Fibroblast of pulmonary artery (primary cell): ENCODE measurements at regions not wholly inside any gene's neighbourhood (a gene's known extent, or its start where the extent isn't known, plus 50 kb on each side); places are given as distances from the start of the nearest gene placed in this dataset.
"Not testable (repeated sequence)": the region's sequence is repeated elsewhere in the genome, so short reads cannot be mapped to it uniquely, and the experiment has no call there.

ENCODE experiments used
- DNase-seq: peaks from one replicate; pipeline ENCODE4 v3.0.0-alpha.2; 2010; ENCODE audit warnings: low read depth
- H3K4me3 ChIP-seq: replicated peaks from 2 replicates; pipeline ENCODE4 v1.5.1; 2011; ENCODE audit warnings: low read depth, mild to moderate bottlenecking, control low read depth, low read length, moderate library complexity
- TF ChIP-seq, protein P1 (sequence below): IDR thresholded peaks from 2 replicates; pipeline ENCODE4 v1.5.1; 2011; ENCODE audit warnings: mild to moderate bottlenecking, control low read depth, low read length, inconsistent platforms; ENCODE audit errors: missing control alignments

DNA sequence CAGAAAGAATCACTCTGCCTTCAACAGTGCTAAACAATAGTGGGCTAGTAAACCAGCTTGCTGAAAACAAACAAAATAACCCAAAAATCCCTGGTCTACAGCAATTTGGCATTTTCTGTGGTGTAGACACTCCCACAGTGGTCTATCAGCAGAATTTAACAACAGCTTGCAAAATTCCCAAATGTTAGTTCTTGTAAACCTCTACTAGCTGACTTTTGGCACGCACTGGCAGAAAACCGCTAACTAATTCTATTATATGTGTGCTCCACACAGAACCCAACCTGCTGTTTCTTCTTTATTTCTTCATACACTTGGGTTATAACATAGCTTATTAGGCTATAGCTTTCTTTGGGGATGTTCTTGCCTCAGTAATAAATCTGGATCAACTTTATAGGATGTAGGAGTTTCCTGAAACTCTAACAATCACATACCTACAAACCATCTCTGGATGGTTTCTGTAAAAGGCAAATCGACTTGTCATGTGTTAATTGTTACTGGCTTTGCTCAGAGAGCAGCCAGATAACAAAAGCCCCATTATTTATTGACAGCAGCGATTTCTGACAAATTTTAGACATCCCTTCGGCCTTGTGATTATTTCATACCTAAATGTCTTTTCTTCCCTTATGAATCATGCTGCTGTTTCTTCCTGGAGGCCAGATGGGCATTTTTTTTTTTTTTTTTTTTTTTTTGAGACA, 82.7 kb upstream of the NAA35 start:
- TF ChIP-seq, protein P1, sequence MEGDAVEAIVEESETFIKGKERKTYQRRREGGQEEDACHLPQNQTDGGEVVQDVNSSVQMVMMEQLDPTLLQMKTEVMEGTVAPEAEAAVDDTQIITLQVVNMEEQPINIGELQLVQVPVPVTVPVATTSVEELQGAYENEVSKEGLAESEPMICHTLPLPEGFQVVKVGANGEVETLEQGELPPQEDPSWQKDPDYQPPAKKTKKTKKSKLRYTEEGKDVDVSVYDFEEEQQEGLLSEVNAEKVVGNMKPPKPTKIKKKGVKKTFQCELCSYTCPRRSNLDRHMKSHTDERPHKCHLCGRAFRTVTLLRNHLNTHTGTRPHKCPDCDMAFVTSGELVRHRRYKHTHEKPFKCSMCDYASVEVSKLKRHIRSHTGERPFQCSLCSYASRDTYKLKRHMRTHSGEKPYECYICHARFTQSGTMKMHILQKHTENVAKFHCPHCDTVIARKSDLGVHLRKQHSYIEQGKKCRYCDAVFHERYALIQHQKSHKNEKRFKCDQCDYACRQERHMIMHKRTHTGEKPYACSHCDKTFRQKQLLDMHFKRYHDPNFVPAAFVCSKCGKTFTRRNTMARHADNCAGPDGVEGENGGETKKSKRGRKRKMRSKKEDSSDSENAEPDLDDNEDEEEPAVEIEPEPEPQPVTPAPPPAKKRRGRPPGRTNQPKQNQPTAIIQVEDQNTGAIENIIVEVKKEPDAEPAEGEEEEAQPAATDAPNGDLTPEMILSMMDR = no peak
- no peak overlapping the region for H3K4me3 ChIP-seq
- DNase-seq = no peak

DNA sequence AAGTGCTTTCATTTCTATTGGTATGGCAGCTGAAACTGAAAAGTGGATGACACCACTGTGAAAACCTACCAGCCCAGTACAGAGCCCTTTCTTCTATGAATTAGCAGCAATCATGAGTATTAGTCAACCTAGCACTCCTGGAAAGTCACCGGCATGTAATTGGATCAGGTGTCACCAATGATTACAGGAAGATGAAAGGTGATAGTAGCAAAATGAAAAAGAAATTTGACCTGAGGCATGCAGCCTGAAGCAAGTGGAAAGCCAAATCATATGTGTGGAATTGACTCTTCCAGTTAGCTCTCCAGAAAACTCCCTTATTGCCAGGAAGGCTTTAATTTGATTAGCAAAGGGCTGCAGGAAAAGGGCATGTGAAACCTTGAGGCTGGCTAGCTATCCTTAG, 81.2 kb upstream of the NAA35 start:
- DNase-seq = no peak
- H3K4me3 ChIP-seq = no peak overlapping the region
- TF ChIP-seq, protein P1 = no peak

DNA sequence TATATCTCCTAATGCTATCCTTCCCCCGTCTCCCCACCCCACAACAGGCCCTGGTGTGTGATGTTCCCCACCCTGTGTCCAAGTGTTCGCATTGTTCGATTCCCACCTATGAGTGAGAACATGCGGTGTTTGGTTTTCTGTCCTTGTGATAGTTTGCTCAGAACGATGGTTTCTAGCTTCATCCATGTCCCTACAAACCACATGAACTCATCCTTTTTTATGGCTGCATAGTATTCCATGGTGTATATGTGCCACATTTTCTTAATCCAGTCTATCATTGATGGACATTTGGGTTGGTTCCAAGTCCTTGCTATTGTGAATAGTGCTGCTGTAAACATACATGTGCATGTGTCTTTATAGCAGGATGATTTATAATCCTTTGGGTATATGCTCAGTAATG, 79.1 kb upstream of the NAA35 start:
- not testable (repeated sequence) for DNase-seq, H3K4me3 ChIP-seq

DNA sequence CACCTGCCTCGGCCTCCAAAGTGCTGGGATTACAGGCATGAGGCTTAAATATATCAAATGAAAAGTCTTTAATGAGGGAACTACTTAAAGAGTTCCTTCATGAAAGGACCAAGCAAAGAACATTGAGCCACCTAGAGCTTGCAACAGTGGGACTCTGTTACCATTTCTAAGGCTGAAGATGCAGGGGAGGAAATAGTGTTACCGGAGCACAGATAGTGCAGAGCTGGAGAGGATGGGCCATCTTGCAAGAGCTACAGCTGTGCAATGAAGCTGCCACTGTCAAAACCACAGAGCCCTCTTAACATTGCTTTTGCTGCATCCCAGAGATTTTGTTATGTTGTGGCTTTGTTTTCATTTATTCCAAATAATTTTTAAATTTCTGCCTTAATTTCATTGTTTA, 77.1 kb upstream of the NAA35 start:
- TF ChIP-seq, protein P1 = no peak
- no peak overlapping the region for H3K4me3 ChIP-seq
- DNase-seq = no peak

DNA sequence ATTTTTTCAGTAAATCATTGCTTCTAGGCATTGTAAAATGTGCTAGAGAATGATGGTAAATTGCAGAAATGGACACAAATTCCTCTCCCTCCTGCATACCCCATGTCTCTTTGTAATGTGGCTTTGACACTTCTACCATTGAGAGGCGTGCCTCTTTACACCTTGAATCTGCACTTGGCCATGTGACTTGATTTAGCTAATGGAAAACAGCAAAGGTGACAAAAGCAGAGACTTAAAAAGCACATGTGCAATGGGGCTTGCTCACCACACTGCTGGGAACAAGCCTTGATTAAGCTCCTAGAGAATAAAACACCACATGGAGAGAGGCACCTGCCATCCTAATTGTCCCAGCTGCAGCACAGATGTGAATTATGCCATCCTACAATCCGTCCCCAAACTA, 69.9 kb upstream of the NAA35 start:
- DNase-seq = no peak
- TF ChIP-seq, protein P1 = no peak
- H3K4me3 ChIP-seq = no peak overlapping the region

DNA sequence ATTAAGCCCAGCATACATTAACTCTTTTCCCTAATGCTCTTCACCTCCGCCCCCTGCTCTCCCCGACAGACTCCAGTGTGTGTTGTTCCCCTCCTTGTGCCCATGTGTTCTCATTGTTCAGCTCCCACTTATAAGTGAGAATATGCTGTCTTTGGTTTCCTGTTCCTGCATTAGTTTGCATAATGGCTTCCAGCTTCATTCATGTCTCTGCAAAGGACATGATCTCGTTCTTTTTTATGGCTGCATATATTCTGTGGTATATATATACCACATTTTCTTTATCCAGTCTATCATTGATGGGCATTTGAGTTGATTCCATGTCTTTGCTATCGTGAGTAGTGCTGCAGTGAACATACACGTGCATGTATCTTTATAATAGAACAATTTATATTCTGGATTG, 69.3 kb upstream of the NAA35 start:
- not testable (repeated sequence) for DNase-seq, H3K4me3 ChIP-seq

DNA sequence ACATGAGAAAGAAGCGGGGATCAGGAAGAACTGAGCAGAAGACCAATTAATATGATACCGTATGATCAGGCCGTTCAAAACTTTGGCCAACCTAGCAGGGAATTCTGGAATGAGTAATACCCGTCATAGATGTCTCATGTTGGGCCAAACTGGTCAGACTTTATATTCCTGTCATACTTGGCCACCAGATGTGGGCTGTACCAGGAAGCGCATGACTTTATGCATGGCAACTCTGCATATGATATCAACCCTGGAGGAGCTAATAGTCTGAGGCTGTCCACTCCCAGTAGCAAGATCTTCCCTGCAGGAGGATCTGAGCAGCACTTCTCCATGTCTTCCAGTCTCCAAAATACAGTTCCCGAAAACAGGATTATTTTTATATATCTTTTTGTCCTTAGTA, 68.5 kb upstream of the NAA35 start:
- no peak overlapping the region for H3K4me3 ChIP-seq
- TF ChIP-seq, protein P1 = no peak
- no peak for DNase-seq

DNA sequence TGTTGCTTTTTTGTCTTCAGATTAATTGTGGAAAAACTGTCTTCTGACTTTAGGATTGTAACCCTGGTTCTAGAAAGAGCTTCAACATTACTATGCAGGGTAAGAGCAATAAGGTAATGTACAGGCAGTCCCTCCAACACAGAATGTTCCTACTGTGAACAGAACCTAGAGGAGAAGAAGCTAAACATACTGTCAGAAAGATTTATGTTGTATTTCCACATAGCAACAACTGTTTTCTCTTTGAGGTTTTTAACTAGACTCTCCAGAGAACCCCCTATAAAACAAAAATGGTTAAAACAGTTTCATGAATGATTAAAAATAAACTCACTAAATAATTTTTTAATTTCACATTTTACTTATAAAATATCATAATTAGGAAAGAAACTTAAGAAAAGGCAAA, 64.3 kb upstream of the NAA35 start:
- DNase-seq = no peak
- TF ChIP-seq, protein P1 = no peak
- H3K4me3 ChIP-seq = no peak overlapping the region

DNA sequence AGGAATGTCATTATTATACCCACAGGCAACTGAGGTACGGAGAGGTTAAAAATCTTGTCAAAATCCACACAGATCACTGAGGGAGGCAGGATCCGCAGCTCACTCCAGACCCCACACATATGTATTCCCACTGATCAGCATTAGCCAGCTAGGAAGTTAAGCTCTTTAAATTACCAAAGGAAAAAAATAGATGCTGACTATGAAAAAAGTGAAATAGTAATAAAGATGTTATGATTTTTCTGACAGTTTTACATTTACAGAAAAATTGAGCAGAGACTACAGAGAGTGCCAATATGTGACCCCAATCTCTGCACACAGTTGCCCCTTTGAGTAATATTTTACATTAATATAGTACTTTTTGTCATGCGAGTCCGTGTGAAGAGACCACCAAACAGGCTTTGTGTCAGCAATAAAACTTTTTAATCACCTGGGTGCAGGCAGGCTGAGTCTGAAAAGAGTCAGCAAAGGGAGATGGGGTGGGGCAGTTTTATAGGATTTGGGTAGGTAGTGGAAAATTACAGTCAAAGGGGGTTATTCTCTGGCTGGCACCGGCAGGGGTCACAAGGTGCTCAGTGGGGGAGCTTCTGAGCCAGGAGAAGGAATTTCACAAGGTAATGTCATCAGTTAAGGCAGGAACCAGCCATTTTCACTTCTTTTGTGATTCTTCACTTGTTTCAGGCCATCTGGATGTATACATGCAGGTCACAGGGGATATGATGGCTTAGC, 61.9 kb upstream of the NAA35 start:
- not testable (repeated sequence) for H3K4me3 ChIP-seq, DNase-seq

DNA sequence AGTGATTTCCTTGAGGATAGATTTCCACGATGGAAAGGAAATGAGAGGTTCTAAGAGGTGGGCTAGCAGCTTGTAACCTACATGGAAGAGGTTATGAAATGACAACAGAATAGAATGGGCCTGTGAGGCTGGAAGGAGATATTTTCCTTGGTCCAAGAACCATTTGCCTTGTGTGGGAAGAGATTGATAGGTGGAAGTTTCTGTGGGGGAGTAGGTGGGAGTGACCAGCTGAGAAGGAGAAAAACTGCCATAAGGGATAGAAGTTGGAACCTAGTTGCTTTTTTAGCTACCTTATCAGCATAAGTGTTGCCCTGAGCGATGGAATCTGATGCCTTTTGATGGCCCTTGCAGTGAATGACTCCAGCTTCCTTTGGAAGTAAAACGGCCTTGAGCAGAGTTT, 60.4 kb upstream of the NAA35 start:
- not testable (repeated sequence) for DNase-seq, H3K4me3 ChIP-seq
